Transverse colon (tissue), 4 donors: ENCODE measurements at regions not wholly inside any gene's neighbourhood (a gene's known extent, or its start where the extent isn't known, plus 50 kb on each side); places are given as distances from the start of the nearest gene placed in this dataset.

Experiments used
- DNase-seq: peaks from one replicate; pipeline ENCODE4 v3.0.0-alpha.2; 2019
- H3K27ac ChIP-seq, 4 donors: fragments of 200-600 bp; sonication (generic); 2 replicates each; pipeline ENCODE4 v1.5.1; 2016 to 2018; ENCODE audit warnings: inconsistent platforms in 4 of 4
- H3K27me3 ChIP-seq: fragments of 200-600 bp; sonication (generic); 2 replicates; pipeline ENCODE4 v1.5.1; 2017; ENCODE audit warnings: inconsistent platforms
- H3K36me3 ChIP-seq, 4 donors: fragments of 200-600 bp; sonication (generic); 2 replicates each; pipeline ENCODE4 v1.5.1; 2017 to 2019; ENCODE audit warnings: inconsistent platforms in 4 of 4
- H3K4me1 ChIP-seq, 4 donors: fragments of 200-600 bp; sonication (generic); 2 replicates each; pipeline ENCODE4 v1.5.1; 2017 to 2020; ENCODE audit warnings: inconsistent platforms in 4 of 4
- H3K4me3 ChIP-seq, 4 donors: fragments of 200-600 bp; sonication (generic); 1 replicate in 1 of 4; 2 replicates in 3 of 4; pipeline versions ENCODE4 v1.5.1 to v1.6.1; 2017 to 2019; ENCODE audit warnings: inconsistent platforms in 4 of 4
- H3K9me3 ChIP-seq, 2 donors: fragments of 200-600 bp; sonication (generic); 2 replicates each; pipeline ENCODE4 v1.5.1; 2017 to 2019; ENCODE audit warnings: inconsistent platforms in 2 of 2
- CTCF ChIP-seq, 5 experiments: fragments of 200-600 bp in 3 of 5; fragments of 450-650 bp in 2 of 5; sonication (generic) in 3 of 5; IDR thresholded peaks; 1 replicate in 2 of 5; 2 replicates in 3 of 5; pipeline ENCODE4 v1.5.1; 2016 to 2017; ENCODE audit warnings: antibody characterized with exemption in 5 of 5, inconsistent platforms in 3 of 5, mild to moderate bottlenecking in 2 of 5, moderate library complexity in 1 of 5
- EP300 ChIP-seq: sonication (generic); formaldehyde crosslinking; IDR thresholded peaks from one replicate; pipeline ENCODE4 v1.6.1; 2017; ENCODE audit warnings: antibody characterized with exemption, low read depth
- POLR2A ChIP-seq: fragments of 450-650 bp; IDR thresholded peaks from one replicate; pipeline ENCODE4 v1.6.1; 2016; ENCODE audit warnings: antibody characterized with exemption, mild to moderate bottlenecking, moderate library complexity
- POLR2AphosphoS5 ChIP-seq, 3 donors: sonication (generic); formaldehyde crosslinking; IDR thresholded peaks; one replicate each; pipeline ENCODE4 v1.6.1; 2016; ENCODE audit warnings: antibody characterized with exemption in 3 of 3
- WGBS, 2 donors: methylation state at CpG; one replicate each; pipeline ENCODE4 v1.1.5; 2018; ENCODE audit warnings: low coverage in 1 of 2; 5-methylcytosine and 5-hydroxymethylcytosine counted together
- in situ Hi-C, 4 donors: fragments of 200-750 bp; cut with MboI; loops; one replicate each; pipeline versions ENCODE4 v1.15.0 to v1.15.1; 2017; ENCODE audit warnings: low sequenced_read_pairs in 3 of 4, low pct_ligation_motif_present in 1 of 4, low pct_unique_long_range_greater_than_20kb in 1 of 4
- intact Hi-C: fragments of 100-400 bp; cut with DNase I; formaldehyde crosslinking; loops from one replicate; pipeline ENCODE4 v1.15.1; 2023; ENCODE audit warnings: low total_unique reads

GRCh38 chr22:49480896-49481658 is 346.6 kb downstream of the BRD1 start:
- H3K27me3 ChIP-seq = peaks cover 29% of the 10 kb centered on the region

GRCh38 chr22:49480331-49480730 is 347.3 kb downstream of the BRD1 start:
- Histone ChIP-seq H3K27ac (no peak overlapping the region), H3K36me3 (no peaks in the 10 kb centered on the region), H3K27me3 (peaks cover 29% of the 10 kb centered on the region), H3K9me3 (no peaks in the 10 kb centered on the region), H3K4me1 (no peaks in the 10 kb centered on the region), H3K4me3 (no peak overlapping the region)
- 61 to 73% methylated on average over 8 to 9 of the region's 9 CpGs for WGBS, 2 donors
- no peak for TF ChIP-seq POLR2A
- TF ChIP-seq CTCF (IDR thresholded peaks at IDR 0.05) = no peak
- TF ChIP-seq POLR2AphosphoS5 (IDR thresholded peaks at IDR 0.05) = no peak
- no peak for TF ChIP-seq EP300
- in situ Hi-C loops = no loop called here
- intact Hi-C loops = no loop called here
- no peak for DNase-seq

More at GRCh38 chr22:49480896-49481658, 346.6 kb downstream of the BRD1 start:
- in situ Hi-C loops (no loop called here), intact Hi-C loops (no loop called here)
- H3K27ac ChIP-seq = no peak overlapping the region
- 70 to 80% methylated on average over 12 to 22 of the region's 23 CpGs for WGBS, 2 donors
- H3K9me3 ChIP-seq = no peaks in the 10 kb centered on the region
- H3K36me3 ChIP-seq = no peaks in the 10 kb centered on the region
- TF ChIP-seq POLR2AphosphoS5 (IDR thresholded peaks at IDR 0.05) (no peak), POLR2A (no peak), CTCF (IDR thresholded peaks at IDR 0.05) (no peak), EP300 (no peak)
- H3K4me3 ChIP-seq = no peak overlapping the region
- no peak for DNase-seq
- no peaks in the 10 kb centered on the region for H3K4me1 ChIP-seq

- in situ Hi-C loops (no loop called here), intact Hi-C loops (no loop called here)
- no peak overlapping the region for H3K4me3 ChIP-seq
- no peak overlapping the region for H3K27ac ChIP-seq
- H3K9me3 ChIP-seq = no peaks in the 10 kb centered on the region
- no peaks in the 10 kb centered on the region for H3K4me1 ChIP-seq
- no peaks in the 10 kb centered on the region for H3K36me3 ChIP-seq
- no peak for DNase-seq
- TF ChIP-seq EP300 = no peak
- H3K27me3 ChIP-seq = peaks cover 24% of the 10 kb centered on the region
- 86% methylated on average over 9 of the region's 9 CpGs; no CpG with 5 or more reads in 1 of the 2 donors for WGBS, 2 donors
Measured at GRCh38 chr22:49479566-49479965, 348.1 kb downstream of the BRD1 start.

- intact Hi-C loops = no loop called here
- H3K4me3 ChIP-seq = no peak overlapping the region
- no peaks in the 10 kb centered on the region for H3K36me3 ChIP-seq
- no peak for TF ChIP-seq CTCF (IDR thresholded peaks at IDR 0.05)
- TF ChIP-seq EP300 = no peak
- no peak for TF ChIP-seq POLR2A
- TF ChIP-seq POLR2AphosphoS5 (IDR thresholded peaks at IDR 0.05) = no peak
- no peak for DNase-seq
- H3K9me3 ChIP-seq = no peaks in the 10 kb centered on the region
- no peak overlapping the region for H3K27ac ChIP-seq
- no peaks in the 10 kb centered on the region for H3K4me1 ChIP-seq
- H3K27me3 ChIP-seq = peaks cover 16% of the 10 kb centered on the region
- in situ Hi-C loops = no loop called here
Measured at GRCh38 chr22:49476800-49477400, 350.8 kb downstream of the BRD1 start.
